Mucosa of descending colon (tissue), 3 donors: ENCODE measurements at regions not wholly inside any gene's neighbourhood (a gene's known extent, or its start where the extent isn't known, plus 50 kb on each side); places are given as distances from the start of the nearest gene placed in this dataset.
"Not testable (repeated sequence)": the region's sequence is repeated elsewhere in the genome, so short reads cannot be mapped to it uniquely, and the experiment has no call there.

ENCODE experiments used
- ATAC-seq: fragments of 200-7000 bp; cut with Tn5 transposase; one replicate; pipeline ENCODE4 v1.9.1; 2020; ENCODE audit warnings: mild to moderate bottlenecking, moderate library complexity
- DNase-seq, 3 donors: peaks; one replicate each; pipeline ENCODE4 v3.0.0-alpha.2; 2020
- H3K36me3 ChIP-seq: fragments of 200-600 bp; one replicate; pipeline ENCODE4 v1.8.0; 2021; ENCODE audit warnings: low read depth, mild to moderate bottlenecking
- H3K4me1 ChIP-seq: fragments of 200-600 bp; one replicate; pipeline ENCODE4 v1.8.0; 2021; ENCODE audit warnings: low read depth, mild to moderate bottlenecking
- H3K4me3 ChIP-seq: fragments of 200-600 bp; one replicate; pipeline ENCODE4 v1.8.0; 2021; ENCODE audit warnings: mild to moderate bottlenecking
- H3K9me3 ChIP-seq: fragments of 200-600 bp; one replicate; pipeline ENCODE4 v1.8.0; 2021; ENCODE audit warnings: mild to moderate bottlenecking
- CTCF ChIP-seq: fragments of 200-600 bp; IDR thresholded peaks from one replicate; pipeline ENCODE4 v1.8.0; 2022; ENCODE audit warnings: antibody characterized with exemption, mild to moderate bottlenecking
- intact Hi-C, 2 donors: fragments of 100-400 bp; cut with DNase I in 1 of 2; cut with micrococcal nuclease in 1 of 2; formaldehyde crosslinking; loops; one replicate each; pipeline versions ENCODE4 v1.11.0 to v1.11.1; 2022; cut with DNase I, micrococcal nuclease
- donor health status: DM: no; HTN: no; CAD: no; lungs with moderate emphysema.
- donor health status: DM: no; HTN: no; CAD: no.
- donor health status: DM: no; HTN: yes; CAD: no.

GRCh38 chrX:40864972-40865371 is 129.6 kb upstream of the MED14 start:
- no peak for TF ChIP-seq CTCF
- ATAC-seq (no peak), DNase-seq (no peak)
- Histone ChIP-seq H3K36me3 (no peaks in the 10 kb centered on the region), H3K4me1 (no peaks in the 10 kb centered on the region), H3K4me3 (no peak overlapping the region), H3K9me3 (no peaks in the 10 kb centered on the region)
- intact Hi-C loops = no loop called here

GRCh38 chrX:40866893-40867292 is 131.6 kb upstream of the MED14 start:
- Histone ChIP-seq H3K9me3 (no peaks in the 10 kb centered on the region), H3K36me3 (no peaks in the 10 kb centered on the region), H3K4me1 (no peaks in the 10 kb centered on the region), H3K4me3 (no peak overlapping the region)
- ATAC-seq (no peak), DNase-seq (no peak)
- intact Hi-C loops = no loop called here
- TF ChIP-seq CTCF = no peak

- Histone ChIP-seq H3K9me3 (no peaks in the 10 kb centered on the region), H3K4me3 (no peak overlapping the region), H3K4me1 (no peaks in the 10 kb centered on the region), H3K36me3 (no peaks in the 10 kb centered on the region)
- no peak for TF ChIP-seq CTCF
- DNase-seq (no peak), ATAC-seq (no peak)
- intact Hi-C loops = no loop called here
Measured at GRCh38 chrX:40867352-40867751, 132.0 kb upstream of the MED14 start.

- TF ChIP-seq CTCF = no peak
- DNase-seq = no peak
- Histone ChIP-seq H3K4me1 (no peaks in the 10 kb centered on the region), H3K4me3 (no peak overlapping the region), H3K9me3 (no peaks in the 10 kb centered on the region), H3K36me3 (no peaks in the 10 kb centered on the region)
- intact Hi-C loops = no loop called here
- no peak for ATAC-seq
Measured at GRCh38 chrX:40868868-40869267, 133.5 kb upstream of the MED14 start.

DNA sequence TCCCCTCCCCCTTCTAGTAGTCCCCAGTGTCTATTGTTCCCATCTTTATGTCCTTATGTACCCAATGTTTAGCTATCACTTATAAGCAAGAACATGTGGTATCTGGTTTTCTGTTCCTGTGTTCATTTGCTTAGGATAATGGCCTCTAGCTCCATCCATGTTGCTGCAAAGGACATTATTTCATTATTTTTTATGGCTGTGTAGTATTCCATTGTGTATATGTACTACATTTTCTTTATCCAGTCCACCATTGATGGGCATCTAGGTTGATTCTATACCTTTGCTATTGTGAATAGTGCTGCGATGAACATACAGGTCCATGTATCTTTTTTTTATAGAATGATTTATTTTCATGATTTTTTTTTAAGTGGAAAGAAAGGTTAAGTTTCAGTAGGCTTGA is 135.6 kb upstream of the MED14 start:
- ATAC-seq, H3K4me3 ChIP-seq, H3K4me1 ChIP-seq, H3K36me3 ChIP-seq, DNase-seq, H3K9me3 ChIP-seq: not testable (repeated sequence)
- intact Hi-C loops = loop anchor here in 1 of 2 donors (10.0 kb wide), 1 partner anchor 244 kb away; no protein-coding TSS in a partner anchor

- no peak for TF ChIP-seq CTCF
- Histone ChIP-seq H3K36me3 (no peaks in the 10 kb centered on the region), H3K9me3 (no peaks in the 10 kb centered on the region), H3K4me1 (no peaks in the 10 kb centered on the region), H3K4me3 (no peak overlapping the region)
- ATAC-seq = no peak
- DNase-seq = no peak
- intact Hi-C loops = loop anchor here in 1 of 2 donors (10.0 kb wide), 1 partner anchor 243 kb away; no protein-coding TSS in a partner anchor
Measured at GRCh38 chrX:40871385-40872082, 136.2 kb upstream of the MED14 start.
